Right lobe of liver (tissue), 6 donors: ENCODE measurements at regions not wholly inside any gene's neighbourhood (a gene's known extent, or its start where the extent isn't known, plus 50 kb on each side); places are given as distances from the start of the nearest gene placed in this dataset.
A peak's percentile ranks its signal among the peaks of the same experiment; 100 is the strongest.

Experiments
- ATAC-seq, 4 donors: fragments of 200-7000 bp; cut with Tn5 transposase; one replicate each; pipeline ENCODE4 v1.9.1; 2020; ENCODE audit warnings: mild to moderate bottlenecking in 4 of 4, moderate library complexity in 4 of 4
- DNase-seq, 3 donors: peaks; one replicate each; pipeline ENCODE4 v3.0.0-alpha.2; 2020
- H3K27ac ChIP-seq, 3 donors: fragments of 200-600 bp; one replicate each; pipeline ENCODE4 v1.8.0; 2022
- H3K27me3 ChIP-seq, 2 donors: fragments of 200-600 bp; one replicate each; pipeline ENCODE4 v1.8.0; 2022
- H3K36me3 ChIP-seq, 4 donors: fragments of 200-600 bp; sonication (generic) in 1 of 4; one replicate each; pipeline versions ENCODE4 v1.5.1 to v1.8.0; 2017 to 2022; ENCODE audit warnings: control low read depth in 1 of 4
- H3K4me1 ChIP-seq, 4 donors: fragments of 200-600 bp; sonication (generic) in 1 of 4; one replicate each; pipeline versions ENCODE4 v1.5.1 to v1.8.0; 2017 to 2022; ENCODE audit warnings: control low read depth in 1 of 4
- H3K4me3 ChIP-seq, 3 donors: fragments of 200-600 bp; one replicate each; pipeline ENCODE4 v1.8.0; 2022
- H3K9me3 ChIP-seq, 4 donors: fragments of 200-600 bp; sonication (generic) in 1 of 4; one replicate each; pipeline versions ENCODE4 v1.5.1 to v1.8.0; 2017 to 2022; ENCODE audit warnings: control low read depth in 1 of 4
- POLR2A ChIP-seq: fragments of 450-650 bp; IDR thresholded peaks from one replicate; pipeline ENCODE4 v1.6.1; 2017; ENCODE audit warnings: antibody characterized with exemption, mild to moderate bottlenecking
- WGBS: methylation state at CpG from one replicate; pipeline ENCODE4 v1.1.6; 2018; ENCODE audit warnings: low coverage, low lambda C conversion rate; ENCODE audit not compliant: insufficient coverage; ENCODE audit errors: missing lambda C conversion rate; 5-methylcytosine and 5-hydroxymethylcytosine counted together
- intact Hi-C, 2 donors: fragments of 100-400 bp; cut with DNase I; formaldehyde crosslinking; loops; one replicate each; pipeline versions ENCODE4 v1.11.2 to v1.14.1; 2022
- TF ChIP-seq, protein P1 (sequence below), 4 donors: fragments of 200-600 bp in 3 of 4; fragments of 450-650 bp in 1 of 4; IDR thresholded peaks; one replicate each; pipeline versions ENCODE4 v1.5.1 to v1.8.0; 2016 to 2022; ENCODE audit warnings: antibody characterized with exemption in 4 of 4, mild to moderate bottlenecking in 2 of 4
- donor health status: DM: no; HTN: yes; CAD: no.
- donor health status: DM: no; HTN: no; CAD: no.
- donor health status: DM: no; HTN: no; CAD: no.
- donor health status: DM: no; HTN: yes; CAD: no.
- donor health status: DM: no; HTN: yes; CAD: no.

DNA sequence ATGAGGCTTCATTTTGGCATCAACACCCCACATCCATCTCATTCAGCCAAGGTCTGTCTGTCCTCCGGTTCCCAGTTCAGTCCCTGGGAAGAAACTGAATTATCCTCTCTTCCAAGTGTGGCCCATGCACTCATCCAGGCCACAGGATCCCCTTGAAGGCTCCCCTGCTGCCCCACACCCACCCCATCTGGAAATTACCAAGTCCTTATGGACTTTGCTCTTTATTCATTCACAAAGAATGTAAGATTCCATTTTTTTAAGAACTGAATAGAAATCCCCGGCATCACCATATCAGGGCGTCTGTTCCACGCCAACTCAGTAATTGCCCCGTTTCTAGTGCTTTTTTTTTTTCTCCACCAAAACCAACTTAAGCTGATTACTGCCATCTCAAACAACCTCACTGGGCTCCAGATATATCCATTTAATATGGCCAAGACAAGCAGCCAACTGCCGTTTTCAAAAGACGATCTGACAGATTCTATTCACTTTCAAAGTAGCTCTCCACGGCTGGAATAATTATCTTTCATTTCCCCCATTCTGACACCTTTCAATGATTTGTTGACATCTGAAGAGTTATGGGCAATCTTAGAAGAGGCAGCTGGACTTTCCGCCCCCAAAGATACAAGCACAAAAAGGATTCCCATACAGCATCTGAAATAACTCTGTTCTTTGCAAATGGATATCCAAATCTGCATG is 55.9 kb downstream of the OLIG1 start:
- ATAC-seq: no peak
- Histone ChIP-seq H3K27ac (no peak overlapping the region), H3K4me1 (no peaks in the 10 kb centered on the region), H3K36me3 (no peaks in the 10 kb centered on the region), H3K4me3 (no peak overlapping the region), H3K27me3 (peaks cover 0 to 3% of the 10 kb centered on the region in 2 donors), H3K9me3 (no peaks in the 10 kb centered on the region)
- TF ChIP-seq, protein P1, sequence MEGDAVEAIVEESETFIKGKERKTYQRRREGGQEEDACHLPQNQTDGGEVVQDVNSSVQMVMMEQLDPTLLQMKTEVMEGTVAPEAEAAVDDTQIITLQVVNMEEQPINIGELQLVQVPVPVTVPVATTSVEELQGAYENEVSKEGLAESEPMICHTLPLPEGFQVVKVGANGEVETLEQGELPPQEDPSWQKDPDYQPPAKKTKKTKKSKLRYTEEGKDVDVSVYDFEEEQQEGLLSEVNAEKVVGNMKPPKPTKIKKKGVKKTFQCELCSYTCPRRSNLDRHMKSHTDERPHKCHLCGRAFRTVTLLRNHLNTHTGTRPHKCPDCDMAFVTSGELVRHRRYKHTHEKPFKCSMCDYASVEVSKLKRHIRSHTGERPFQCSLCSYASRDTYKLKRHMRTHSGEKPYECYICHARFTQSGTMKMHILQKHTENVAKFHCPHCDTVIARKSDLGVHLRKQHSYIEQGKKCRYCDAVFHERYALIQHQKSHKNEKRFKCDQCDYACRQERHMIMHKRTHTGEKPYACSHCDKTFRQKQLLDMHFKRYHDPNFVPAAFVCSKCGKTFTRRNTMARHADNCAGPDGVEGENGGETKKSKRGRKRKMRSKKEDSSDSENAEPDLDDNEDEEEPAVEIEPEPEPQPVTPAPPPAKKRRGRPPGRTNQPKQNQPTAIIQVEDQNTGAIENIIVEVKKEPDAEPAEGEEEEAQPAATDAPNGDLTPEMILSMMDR (IDR thresholded peaks at IDR 0.05): no peak
- no peak for TF ChIP-seq POLR2A
- WGBS: 76% methylated on average over 9 of the region's 9 CpGs
- no peak for DNase-seq
- intact Hi-C loops: no loop called here

DNA sequence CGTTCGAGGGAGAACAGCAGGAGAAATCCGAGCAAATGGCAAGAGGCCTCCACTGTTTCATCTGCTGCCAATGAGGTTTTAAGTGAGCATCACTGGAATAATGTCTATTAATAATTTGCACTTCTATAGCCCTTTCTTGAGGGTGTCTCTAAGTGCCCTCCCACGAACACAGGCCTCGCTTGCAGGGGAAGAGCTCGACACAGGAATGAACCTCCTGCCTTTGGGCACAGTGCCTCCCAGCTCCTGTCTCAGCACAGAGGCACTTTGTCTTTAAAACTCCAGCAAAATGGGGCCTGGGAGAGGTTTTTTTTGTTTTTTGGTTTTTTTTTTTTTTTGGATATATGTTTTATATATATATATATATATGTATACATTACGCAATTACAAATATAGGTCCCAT is 56.6 kb downstream of the OLIG1 start:
- WGBS: 86% methylated on average over 7 of the region's 7 CpGs
- DNase-seq: no peak
- H3K27me3 ChIP-seq: peaks cover 0 to 3% of the 10 kb centered on the region in 2 donors

GRCh38 chr21:33127154-33127867 is 57.4 kb downstream of the OLIG1 start:
- intact Hi-C loops: no loop called here
- ATAC-seq (peak; percentile 87 to 97 (median 94)), DNase-seq (peak; percentile 65 to 71 (median 68))
- Histone ChIP-seq H3K27me3 (peaks cover 0 to 3% of the 10 kb centered on the region in 2 donors), H3K9me3 (no peaks in the 10 kb centered on the region), H3K36me3 (no peaks in the 10 kb centered on the region), H3K4me1 (no peaks in the 10 kb centered on the region), H3K4me3 (peak overlapping the region in 2 of 3 donors; percentile 6 to 19), H3K27ac (no peak overlapping the region)
- WGBS: 1% methylated on average over 15 of the region's 18 CpGs
- TF ChIP-seq, protein P1 (IDR thresholded peaks at IDR 0.05): peak; percentile 64 to 86 (median 69)
- no peak for TF ChIP-seq POLR2A

More for the DNA sequence above, 56.6 kb downstream of the OLIG1 start:
- H3K4me1 ChIP-seq: no peaks in the 10 kb centered on the region
- no peaks in the 10 kb centered on the region for H3K36me3 ChIP-seq
- no peak for ATAC-seq
- H3K9me3 ChIP-seq: no peaks in the 10 kb centered on the region
- intact Hi-C loops: no loop called here
- no peak overlapping the region for H3K4me3 ChIP-seq
- TF ChIP-seq, protein P1 (IDR thresholded peaks at IDR 0.05): no peak
- no peak for TF ChIP-seq POLR2A
- H3K27ac ChIP-seq: no peak overlapping the region

DNA sequence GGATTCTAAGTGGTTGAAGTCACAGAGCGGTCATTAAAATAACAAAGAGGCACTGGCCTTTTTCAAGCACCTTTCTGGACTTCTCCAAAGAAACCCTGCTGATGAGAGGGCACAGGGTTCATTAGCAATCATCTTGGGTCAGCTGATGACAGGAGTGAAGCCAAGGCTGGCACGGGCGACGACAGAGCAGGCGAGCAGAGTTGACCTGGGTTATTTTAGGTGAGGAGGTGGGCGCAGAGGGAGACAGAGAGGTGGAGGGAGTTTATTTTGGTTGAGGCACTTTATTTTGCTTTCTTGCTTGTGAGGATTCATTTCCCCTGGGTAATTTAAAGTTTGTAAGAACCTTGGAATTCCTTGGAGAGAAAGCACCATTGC is 57.9 kb downstream of the OLIG1 start:
- Histone ChIP-seq H3K9me3 (no peaks in the 10 kb centered on the region), H3K36me3 (no peaks in the 10 kb centered on the region), H3K27me3 (peaks cover 0 to 3% of the 10 kb centered on the region in 2 donors), H3K27ac (no peak overlapping the region), H3K4me3 (no peak overlapping the region), H3K4me1 (no peaks in the 10 kb centered on the region)
- no peak for DNase-seq
- ATAC-seq: no peak
- WGBS: 37% methylated on average over 6 of the region's 6 CpGs
- no peak for TF ChIP-seq POLR2A
- TF ChIP-seq, protein P1 (IDR thresholded peaks at IDR 0.05): no peak
- intact Hi-C loops: no loop called here
